Mesenchymal stem cell (in vitro differentiated cells and primary cell): ENCODE measurements at regions not wholly inside any gene's neighbourhood (a gene's known extent, or its start where the extent isn't known, plus 50 kb on each side); places are given as distances from the start of the nearest gene placed in this dataset.

Experiments used
- DNase-seq: peaks from one replicate; pipeline ENCODE4 v3.0.0-alpha.2; 2013
- H2AFZ ChIP-seq: one replicate; pipeline ENCODE4 v1.6.1; 2013; ENCODE audit warnings: low read depth, mild to moderate bottlenecking, control low read depth, inconsistent platforms, low read length, moderate library complexity
- H2AK5ac ChIP-seq: 2 replicates; pipeline ENCODE4 v1.6.1; 2013; ENCODE audit warnings: low read length, moderate library complexity, mild to moderate bottlenecking, inconsistent platforms; ENCODE audit not compliant: severe bottlenecking
- H2BK120ac ChIP-seq: one replicate; pipeline ENCODE4 v1.6.1; 2013; ENCODE audit warnings: low read depth, mild to moderate bottlenecking, inconsistent platforms, low read length, moderate library complexity
- H2BK12ac ChIP-seq, 2 experiments: one replicate each; pipeline ENCODE4 v1.6.1; 2013; ENCODE audit warnings: inconsistent platforms in 2 of 2, low read length in 2 of 2, mild to moderate bottlenecking in 2 of 2, moderate library complexity in 2 of 2, control low read depth in 1 of 2
- H2BK15ac ChIP-seq: one replicate; pipeline ENCODE4 v1.6.1; 2013; ENCODE audit warnings: mild to moderate bottlenecking, low read depth, inconsistent platforms; ENCODE audit not compliant: poor library complexity, severe bottlenecking
- H2BK5ac ChIP-seq: 2 replicates; pipeline ENCODE4 v1.6.1; 2013; ENCODE audit warnings: low read depth, mild to moderate bottlenecking, low read length, control low read depth, inconsistent platforms; ENCODE audit not compliant: poor library complexity, severe bottlenecking
- H3K14ac ChIP-seq, 2 experiments: one replicate each; pipeline ENCODE4 v1.6.1; 2013; ENCODE audit warnings: inconsistent platforms in 2 of 2, low read length in 2 of 2, control low read depth in 1 of 2, mild to moderate bottlenecking in 1 of 2, moderate library complexity in 1 of 2
- H3K18ac ChIP-seq, 2 experiments: one replicate each; pipeline ENCODE4 v1.6.1; 2013; ENCODE audit warnings: inconsistent platforms in 2 of 2, low read length in 2 of 2, control low read depth in 1 of 2, low read depth in 1 of 2, mild to moderate bottlenecking in 1 of 2
- H3K23ac ChIP-seq, 2 experiments: one replicate each; pipeline ENCODE4 v1.6.1; 2013; ENCODE audit warnings: inconsistent platforms in 2 of 2, low read length in 2 of 2, mild to moderate bottlenecking in 2 of 2, moderate library complexity in 2 of 2, control low read depth in 1 of 2
- H3K27ac ChIP-seq: 2 replicates; pipeline ENCODE4 v1.5.1; 2013; ENCODE audit warnings: mild to moderate bottlenecking, moderate library complexity, low read length, control low read depth, inconsistent platforms; ENCODE audit not compliant: poor library complexity, severe bottlenecking
- H3K27me3 ChIP-seq, 2 experiments: 2 replicates each; pipeline versions ENCODE4 v1.6.1 to v1.7.0; 2013; ENCODE audit warnings: low read length in 2 of 2, mild to moderate bottlenecking in 2 of 2, moderate library complexity in 2 of 2, control low read depth in 1 of 2, inconsistent platforms in 1 of 2; ENCODE audit not compliant: control insufficient read depth in 1 of 2, insufficient read depth in 1 of 2
- H3K36me3 ChIP-seq, 2 experiments: 2 replicates each; pipeline versions ENCODE4 v1.6.1 to v1.7.0; 2013; ENCODE audit warnings: low read length in 2 of 2, control low read depth in 1 of 2, inconsistent platforms in 1 of 2, low read depth in 1 of 2, mild to moderate bottlenecking in 1 of 2; ENCODE audit not compliant: insufficient read depth in 2 of 2, control insufficient read depth in 1 of 2
- H3K4ac ChIP-seq, 2 experiments: one replicate each; pipeline ENCODE4 v1.6.1; 2013; ENCODE audit warnings: inconsistent platforms in 2 of 2, low read length in 2 of 2, mild to moderate bottlenecking in 2 of 2, moderate library complexity in 2 of 2, control low read depth in 1 of 2, low read depth in 1 of 2
- H3K4me1 ChIP-seq: 2 replicates; pipeline ENCODE4 v1.6.1; 2013; ENCODE audit warnings: low read depth, low read length, control low read depth; ENCODE audit not compliant: control insufficient read depth, insufficient read depth
- H3K4me2 ChIP-seq: 2 replicates; pipeline ENCODE4 v1.6.1; 2013; ENCODE audit warnings: low read length, mild to moderate bottlenecking, inconsistent platforms; ENCODE audit not compliant: poor library complexity, severe bottlenecking
- H3K4me3 ChIP-seq, 2 experiments: 2 replicates each; pipeline versions ENCODE4 v1.5.1 to v1.7.0; 2013; ENCODE audit warnings: low read length in 2 of 2, mild to moderate bottlenecking in 2 of 2, control low read depth in 1 of 2, low read depth in 1 of 2; ENCODE audit not compliant: insufficient read depth in 1 of 2
- H3K79me1 ChIP-seq: replicated peaks from 2 replicates; pipeline ENCODE4 v1.6.1; 2013; ENCODE audit warnings: mild to moderate bottlenecking, control low read depth, low read length, inconsistent platforms; ENCODE audit not compliant: poor library complexity, severe bottlenecking
- H3K9ac ChIP-seq: 2 replicates; pipeline ENCODE4 v1.7.0; 2013; ENCODE audit warnings: mild to moderate bottlenecking, low read length, moderate library complexity
- H3K9me3 ChIP-seq: 2 replicates; pipeline ENCODE4 v1.7.0; 2013; ENCODE audit warnings: mild to moderate bottlenecking, low read length; ENCODE audit not compliant: control insufficient read depth
- H4K8ac ChIP-seq: one replicate; pipeline ENCODE4 v1.6.1; 2013; ENCODE audit warnings: inconsistent platforms, mild to moderate bottlenecking, low read length, moderate library complexity
- H4K91ac ChIP-seq: one replicate; pipeline ENCODE4 v1.6.1; 2013; ENCODE audit warnings: mild to moderate bottlenecking, low read length, inconsistent platforms
- WGBS: methylation state at CpG from one replicate; pipeline ENCODE4 v1.1.7; 2013; ENCODE audit warnings: mixed read lengths; 5-methylcytosine and 5-hydroxymethylcytosine counted together

GRCh38 chr12:115430636-115431035 lies 746.7 kb upstream of the TBX3 start:
- Histone ChIP-seq H4K91ac (no peak overlapping the region), H3K27ac (no peak overlapping the region), H3K79me1 (no peaks in the 10 kb centered on the region), H3K4me2 (no peak overlapping the region), H3K18ac (no peak overlapping the region), H3K4me3 (no peak overlapping the region), H3K9ac (no peak overlapping the region), H3K36me3 (no peaks in the 10 kb centered on the region), H3K27me3 (no peaks in the 10 kb centered on the region), H2BK15ac (no peak overlapping the region), H2AFZ (no peak overlapping the region), H3K4me1 (no peaks in the 10 kb centered on the region), H3K9me3 (no peaks in the 10 kb centered on the region), H3K23ac (no peak overlapping the region), H2AK5ac (no peak overlapping the region), H2BK12ac (no peak overlapping the region), H2BK120ac (no peak overlapping the region), H3K4ac (no peak overlapping the region), H4K8ac (no peak overlapping the region), H2BK5ac (no peak overlapping the region), H3K14ac (no peak overlapping the region)
- WGBS: 80% methylated on average over 1 of the region's 1 CpG
- DNase-seq: no peak

GRCh38 chr12:115426732-115427131 lies 742.8 kb upstream of the TBX3 start:
- no peak overlapping the region for H3K18ac ChIP-seq
- no peak overlapping the region for H2AK5ac ChIP-seq
- no peak overlapping the region for H3K4ac ChIP-seq
- no peak overlapping the region for H3K14ac ChIP-seq
- no peak overlapping the region for H4K8ac ChIP-seq
- no peaks in the 10 kb centered on the region for H3K79me1 ChIP-seq
- H2BK120ac ChIP-seq: no peak overlapping the region
- H2BK12ac ChIP-seq: no peak overlapping the region
- no peak overlapping the region for H3K9ac ChIP-seq
- no peak overlapping the region for H3K4me2 ChIP-seq
- H3K27ac ChIP-seq: no peak overlapping the region
- H4K91ac ChIP-seq: no peak overlapping the region
- no peak overlapping the region for H2BK15ac ChIP-seq
- DNase-seq: no peak
- H3K27me3 ChIP-seq: no peaks in the 10 kb centered on the region
- no peak overlapping the region for H2AFZ ChIP-seq
- no peak overlapping the region for H3K23ac ChIP-seq
- no peaks in the 10 kb centered on the region for H3K36me3 ChIP-seq
- H3K9me3 ChIP-seq: no peaks in the 10 kb centered on the region
- H2BK5ac ChIP-seq: no peak overlapping the region
- no peak overlapping the region for H3K4me3 ChIP-seq
- H3K4me1 ChIP-seq: no peaks in the 10 kb centered on the region

- Histone ChIP-seq H3K18ac (no peak overlapping the region), H2AK5ac (no peak overlapping the region), H2BK12ac (no peak overlapping the region), H3K14ac (no peak overlapping the region), H3K4ac (no peak overlapping the region), H3K9me3 (no peaks in the 10 kb centered on the region), H2BK5ac (no peak overlapping the region), H2BK120ac (no peak overlapping the region), H3K36me3 (no peaks in the 10 kb centered on the region), H4K91ac (no peak overlapping the region), H3K9ac (no peak overlapping the region), H3K27me3 (no peaks in the 10 kb centered on the region), H4K8ac (no peak overlapping the region), H3K4me1 (no peaks in the 10 kb centered on the region), H3K79me1 (no peaks in the 10 kb centered on the region), H3K23ac (no peak overlapping the region), H2AFZ (no peak overlapping the region), H3K4me2 (no peak overlapping the region), H3K4me3 (no peak overlapping the region), H3K27ac (no peak overlapping the region), H2BK15ac (no peak overlapping the region)
- 87% methylated on average over 1 of the region's 1 CpG for WGBS
- no peak for DNase-seq
These were observed 740.0 kb upstream of the TBX3 start for GRCh38 chr12:115424003-115424402.

- Histone ChIP-seq H2AFZ (no peak overlapping the region), H2BK120ac (no peak overlapping the region), H3K14ac (no peak overlapping the region), H3K27ac (no peak overlapping the region), H3K4ac (no peak overlapping the region), H4K91ac (peak overlapping the region; percentile 81), H3K79me1 (no peaks in the 10 kb centered on the region), H3K4me1 (no peaks in the 10 kb centered on the region), H2AK5ac (no peak overlapping the region), H2BK5ac (no peak overlapping the region), H3K4me2 (no peak overlapping the region), H3K4me3 (no peak overlapping the region), H3K27me3 (no peaks in the 10 kb centered on the region), H3K18ac (peak overlapping the region in 1 of 2 experiments; percentile 28), H4K8ac (peak overlapping the region; percentile 79), H3K36me3 (no peaks in the 10 kb centered on the region), H2BK15ac (no peak overlapping the region), H3K23ac (peak overlapping the region in 1 of 2 experiments; percentile 26), H2BK12ac (no peak overlapping the region), H3K9me3 (no peaks in the 10 kb centered on the region), H3K9ac (no peak overlapping the region)
- 26% methylated on average over 3 of the region's 5 CpGs for WGBS
- DNase-seq: peak; percentile 38
These were observed 739.6 kb upstream of the TBX3 start for GRCh38 chr12:115423546-115423987.
